ENCODE measurements at regions not wholly inside any gene's neighbourhood (a gene's known extent, or its start where the extent isn't known, plus 50 kb on each side); places are given as distances from the start of the nearest gene placed in this dataset.

DNA sequence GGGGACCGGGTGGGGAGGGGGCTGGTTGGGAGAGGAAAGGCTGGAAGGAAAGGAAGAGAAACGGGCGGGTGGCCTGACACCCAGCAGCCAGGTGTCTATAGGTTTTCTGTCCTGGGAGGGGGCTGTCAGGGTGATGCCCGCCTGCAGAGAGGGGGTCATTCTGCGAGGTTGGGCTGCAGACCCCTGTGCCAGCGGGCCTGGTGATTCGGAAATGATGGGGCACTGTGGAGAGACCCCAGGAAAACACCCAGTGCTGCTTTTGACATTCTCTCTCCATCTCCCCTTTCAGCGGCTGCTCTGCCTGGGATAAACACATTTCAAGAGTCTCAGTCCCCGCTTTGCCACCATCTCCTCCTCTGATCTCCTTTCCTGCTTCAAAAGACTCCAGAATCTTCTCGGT lies 168.5 kb upstream of the RTL1 start:
- no peak overlapping the region for H3K27ac ChIP-seq

DNA sequence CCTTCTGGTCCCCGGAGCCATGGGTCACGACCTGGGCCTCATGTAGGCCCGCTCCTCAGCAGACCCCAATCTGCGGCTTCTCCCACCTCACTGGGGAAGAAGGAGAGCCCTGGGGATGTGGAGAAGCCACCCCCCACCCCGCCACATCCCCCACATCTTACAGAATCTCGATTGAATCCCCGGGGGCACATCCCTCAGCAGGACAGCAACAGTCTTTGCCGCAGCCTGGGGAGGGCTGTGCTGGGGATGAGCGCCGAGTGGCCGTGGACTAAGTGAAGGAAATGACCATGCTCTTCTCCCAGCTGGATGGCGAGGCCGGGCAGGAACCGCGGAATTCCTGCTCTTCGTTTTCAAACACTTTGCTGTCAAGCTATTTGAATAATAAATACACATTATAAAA lies 169.0 kb upstream of the RTL1 start:
- H3K27me3 ChIP-seq: peaks cover 54% of the 10 kb centered on the region
- no peak overlapping the region for H3K27ac ChIP-seq
- TF ChIP-seq, protein P1, sequence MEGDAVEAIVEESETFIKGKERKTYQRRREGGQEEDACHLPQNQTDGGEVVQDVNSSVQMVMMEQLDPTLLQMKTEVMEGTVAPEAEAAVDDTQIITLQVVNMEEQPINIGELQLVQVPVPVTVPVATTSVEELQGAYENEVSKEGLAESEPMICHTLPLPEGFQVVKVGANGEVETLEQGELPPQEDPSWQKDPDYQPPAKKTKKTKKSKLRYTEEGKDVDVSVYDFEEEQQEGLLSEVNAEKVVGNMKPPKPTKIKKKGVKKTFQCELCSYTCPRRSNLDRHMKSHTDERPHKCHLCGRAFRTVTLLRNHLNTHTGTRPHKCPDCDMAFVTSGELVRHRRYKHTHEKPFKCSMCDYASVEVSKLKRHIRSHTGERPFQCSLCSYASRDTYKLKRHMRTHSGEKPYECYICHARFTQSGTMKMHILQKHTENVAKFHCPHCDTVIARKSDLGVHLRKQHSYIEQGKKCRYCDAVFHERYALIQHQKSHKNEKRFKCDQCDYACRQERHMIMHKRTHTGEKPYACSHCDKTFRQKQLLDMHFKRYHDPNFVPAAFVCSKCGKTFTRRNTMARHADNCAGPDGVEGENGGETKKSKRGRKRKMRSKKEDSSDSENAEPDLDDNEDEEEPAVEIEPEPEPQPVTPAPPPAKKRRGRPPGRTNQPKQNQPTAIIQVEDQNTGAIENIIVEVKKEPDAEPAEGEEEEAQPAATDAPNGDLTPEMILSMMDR (IDR thresholded peaks at IDR 0.05): no peak
- H3K9me3 ChIP-seq: no peaks in the 10 kb centered on the region
- no peak overlapping the region for H3K4me3 ChIP-seq (ENCODE audit: low read depth in 1 of 2, low read length in 1 of 2)
- no peaks in the 10 kb centered on the region for H3K4me1 ChIP-seq (ENCODE audit: control insufficient read depth in 1 of 2, insufficient read depth in 1 of 2, low read depth in 1 of 2, low read length in 1 of 2)
- no peaks in the 10 kb centered on the region for H3K36me3 ChIP-seq

More for the DNA sequence above, 168.5 kb upstream of the RTL1 start:
- H3K9me3 ChIP-seq: no peaks in the 10 kb centered on the region
- H3K27me3 ChIP-seq: peaks cover 49% of the 10 kb centered on the region
- TF ChIP-seq, protein P1 (IDR thresholded peaks at IDR 0.05): no peak
- H3K4me1 ChIP-seq (ENCODE audit: control insufficient read depth in 1 of 2, insufficient read depth in 1 of 2, low read depth in 1 of 2, low read length in 1 of 2): no peaks in the 10 kb centered on the region
- no peaks in the 10 kb centered on the region for H3K36me3 ChIP-seq
- no peak overlapping the region for H3K4me3 ChIP-seq (ENCODE audit: low read depth in 1 of 2, low read length in 1 of 2)

DNA sequence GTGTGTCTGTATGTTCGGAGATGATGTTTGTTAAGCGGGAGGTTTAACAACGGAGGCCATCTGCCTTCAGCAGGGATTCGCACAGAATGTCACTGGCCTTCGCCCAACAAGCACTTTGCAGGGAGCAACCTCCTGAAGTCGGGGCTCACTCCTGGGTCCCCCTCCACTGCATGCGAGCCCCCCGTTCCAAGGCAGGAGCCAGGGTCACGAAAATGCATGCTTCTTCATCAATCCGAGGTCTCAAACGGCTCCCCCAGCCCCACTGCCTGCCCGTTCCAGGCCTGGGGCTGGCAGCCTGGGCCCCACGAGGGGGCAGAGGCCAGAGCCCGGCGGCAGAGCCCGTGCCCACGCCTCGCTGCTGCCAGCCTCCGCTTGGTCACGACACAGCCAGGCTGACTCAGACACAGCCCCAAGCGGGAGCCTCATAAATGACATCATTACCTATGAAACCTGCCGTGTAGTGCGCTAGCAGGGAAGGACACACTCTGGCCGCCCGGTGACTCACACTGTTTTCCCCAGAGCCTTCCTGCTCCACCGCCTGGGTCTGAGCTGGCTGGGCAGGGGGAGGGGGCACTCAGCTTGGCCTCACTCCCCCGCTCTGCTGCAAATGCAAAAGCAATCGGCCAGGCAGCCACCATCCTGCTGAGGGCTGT lies 169.5 kb upstream of the RTL1 start:
- Histone ChIP-seq H3K4me1 (ENCODE audit: control insufficient read depth in 1 of 2, insufficient read depth in 1 of 2, low read depth in 1 of 2, low read length in 1 of 2) (no peaks in the 10 kb centered on the region), H3K27ac (no peak overlapping the region), H3K4me3 (ENCODE audit: low read depth in 1 of 2, low read length in 1 of 2) (no peak overlapping the region), H3K9me3 (no peaks in the 10 kb centered on the region), H3K36me3 (no peaks in the 10 kb centered on the region), H3K27me3 (peaks cover 59% of the 10 kb centered on the region)
- TF ChIP-seq, protein P1 (IDR thresholded peaks at IDR 0.05): no peak

DNA sequence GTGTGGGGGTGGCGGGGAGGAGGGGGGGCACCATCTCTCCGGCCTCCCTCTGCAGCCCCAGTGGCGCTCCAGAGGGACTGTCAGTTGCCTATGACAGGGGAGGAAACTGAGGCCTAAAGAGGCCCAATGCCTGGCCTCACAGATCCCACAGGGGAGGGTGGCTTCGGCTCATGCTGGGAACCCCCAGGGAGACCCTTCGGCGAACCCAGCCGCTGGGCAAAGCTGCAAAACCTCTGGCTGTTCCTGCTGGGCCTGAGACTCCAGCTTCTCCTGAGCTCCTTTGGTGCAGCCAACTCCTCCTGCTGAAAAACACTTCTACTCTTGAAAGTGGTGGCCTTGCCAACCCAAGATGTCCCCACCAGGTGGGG lies 170.1 kb upstream of the RTL1 start:
- H3K27me3 ChIP-seq: peaks cover 59% of the 10 kb centered on the region
- no peak overlapping the region for H3K27ac ChIP-seq
- no peaks in the 10 kb centered on the region for H3K4me1 ChIP-seq (ENCODE audit: control insufficient read depth in 1 of 2, insufficient read depth in 1 of 2, low read depth in 1 of 2, low read length in 1 of 2)
- H3K36me3 ChIP-seq: no peaks in the 10 kb centered on the region
- TF ChIP-seq, protein P1 (IDR thresholded peaks at IDR 0.05): no peak
- H3K9me3 ChIP-seq: no peaks in the 10 kb centered on the region
- no peak overlapping the region for H3K4me3 ChIP-seq (ENCODE audit: low read depth in 1 of 2, low read length in 1 of 2)

DNA sequence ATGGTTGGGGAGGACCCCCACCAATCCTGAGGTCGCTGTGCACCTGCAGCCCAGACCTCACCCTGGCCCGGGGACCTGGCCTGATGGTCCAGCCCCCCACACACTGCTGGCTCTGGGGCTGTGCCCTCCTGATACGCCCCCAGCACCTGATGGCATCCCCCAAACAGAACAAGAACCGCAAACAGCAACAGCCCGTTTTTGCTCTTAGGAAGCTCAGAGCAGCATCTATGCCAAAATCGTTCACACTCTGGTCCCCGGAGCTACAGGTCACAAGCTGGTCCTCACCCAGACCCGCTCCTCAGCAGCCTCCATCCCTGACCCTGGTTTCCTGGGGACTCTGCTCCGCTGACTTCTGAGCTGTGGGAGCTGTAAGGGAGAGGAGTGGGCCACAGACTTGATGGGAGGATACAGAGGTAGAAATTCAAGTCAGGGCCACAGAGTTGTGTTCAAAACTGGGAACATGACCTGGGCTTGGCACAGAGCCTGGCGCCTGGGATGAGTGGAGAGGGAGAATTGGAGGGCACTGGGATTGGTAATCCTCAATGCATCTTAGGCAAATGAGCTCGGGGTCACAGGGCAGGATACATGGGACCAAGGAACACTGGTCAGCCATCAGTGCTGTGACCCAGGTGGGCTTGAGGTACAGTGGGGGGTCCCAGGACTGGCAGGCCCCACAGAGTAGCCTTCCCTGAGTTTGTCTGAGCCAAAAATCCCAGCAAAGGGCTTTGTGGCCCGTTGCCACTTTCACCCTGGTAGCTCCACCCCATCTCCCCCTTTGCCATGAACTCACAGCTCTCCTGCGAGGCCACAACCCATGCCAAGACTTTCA lies 170.9 kb upstream of the RTL1 start:
- Histone ChIP-seq H3K4me1 (ENCODE audit: control insufficient read depth in 1 of 2, insufficient read depth in 1 of 2, low read depth in 1 of 2, low read length in 1 of 2) (no peaks in the 10 kb centered on the region), H3K9me3 (no peaks in the 10 kb centered on the region), H3K27ac (no peak overlapping the region), H3K27me3 (peaks cover 59% of the 10 kb centered on the region), H3K36me3 (no peaks in the 10 kb centered on the region), H3K4me3 (ENCODE audit: low read depth in 1 of 2, low read length in 1 of 2) (no peak overlapping the region)
- TF ChIP-seq, protein P1 (IDR thresholded peaks at IDR 0.05): no peak
